Naive thymus-derived CD8-positive, alpha-beta T cell (primary cell): ENCODE measurements at regions not wholly inside any gene's neighbourhood (a gene's known extent, or its start where the extent isn't known, plus 50 kb on each side); places are given as distances from the start of the nearest gene placed in this dataset.

Source experiments
- ATAC-seq, 2 donors: fragments of 150-1000 bp; cut with Tn5 transposase in 1 of 2; sonication (Bioruptor Pico), chemical (Tn5 transposase) in 1 of 2; 1 replicate in 1 of 2; 2 replicates in 1 of 2; pipeline ENCODE4 v1.10.0; 2021; ENCODE audit warnings: mild to moderate bottlenecking in 2 of 2, moderate library complexity in 2 of 2
- POLR2A ChIA-PET: fragments of 350-600 bp; sonication (Branson Sonifier 250); formaldehyde crosslinking; loops from one replicate; lab custom pipeline; 2021; ENCODE audit warnings: antibody characterized with exemption; lab: Charles Lee
- DNase-seq, 10 donors: peaks; one replicate each; pipeline versions ENCODE4 v3.0.0 to v3.0.0-alpha.2; 2020 to 2022
- H3K27ac Mint-ChIP-seq, 10 donors: one replicate each; pipeline ENCODE4 v1.8.0; 2020 to 2022; ENCODE audit warnings: mild to moderate bottlenecking in 10 of 10, mixed read lengths in 10 of 10, moderate library complexity in 4 of 10, inconsistent platforms in 1 of 10
- H3K27me3 Mint-ChIP-seq, 5 donors: one replicate each; pipeline ENCODE4 v1.8.0; 2021 to 2022; ENCODE audit warnings: mixed read lengths in 5 of 5
- H3K36me3 Mint-ChIP-seq, 3 donors: one replicate each; pipeline ENCODE4 v1.8.0; 2020 to 2022; ENCODE audit warnings: mixed read lengths in 3 of 3, mild to moderate bottlenecking in 2 of 3, inconsistent platforms in 1 of 3
- H3K4me1 Mint-ChIP-seq, 4 donors: one replicate each; pipeline ENCODE4 v1.8.0; 2021 to 2022; ENCODE audit warnings: mixed read lengths in 4 of 4
- H3K4me3 Mint-ChIP-seq, 10 donors: one replicate each; pipeline ENCODE4 v1.8.0; 2020 to 2022; ENCODE audit warnings: mild to moderate bottlenecking in 10 of 10, mixed read lengths in 10 of 10, moderate library complexity in 6 of 10, inconsistent platforms in 1 of 10
- H3K9me3 Mint-ChIP-seq, 9 donors: one replicate each; pipeline ENCODE4 v1.8.0; 2020 to 2022; ENCODE audit warnings: mixed read lengths in 9 of 9, mild to moderate bottlenecking in 3 of 9, inconsistent platforms in 1 of 9, moderate library complexity in 1 of 9

GRCh38 chr13:39864221-39864620, 208.8 kb downstream of the COG6 start:
- H3K27me3 Mint-ChIP-seq: peaks cover 0 to 22% (median 4%) of the 10 kb centered on the region in 5 donors
- no peaks in the 10 kb centered on the region for H3K36me3 Mint-ChIP-seq
- H3K4me1 Mint-ChIP-seq: peaks cover 0 to 2% (median 0%) of the 10 kb centered on the region in 4 donors
- H3K27ac Mint-ChIP-seq: no peak overlapping the region
- POLR2A ChIA-PET: no interaction called here
- H3K4me3 Mint-ChIP-seq: no peak overlapping the region
- DNase-seq (no peak), ATAC-seq (no peak)
- peaks cover 0 to 6% (median 1%) of the 10 kb centered on the region in 9 donors for H3K9me3 Mint-ChIP-seq

- H3K36me3 Mint-ChIP-seq: no peaks in the 10 kb centered on the region
- no peak overlapping the region for H3K27ac Mint-ChIP-seq
- peaks cover 0 to 3% (median 0%) of the 10 kb centered on the region in 9 donors for H3K9me3 Mint-ChIP-seq
- DNase-seq (no peak), ATAC-seq (no peak)
- peaks cover 0 to 25% (median 2%) of the 10 kb centered on the region in 5 donors for H3K27me3 Mint-ChIP-seq
- peaks cover 0 to 2% (median 0%) of the 10 kb centered on the region in 4 donors for H3K4me1 Mint-ChIP-seq
- no peak overlapping the region for H3K4me3 Mint-ChIP-seq
- POLR2A ChIA-PET: no interaction called here
Measured at GRCh38 chr13:39866722-39867121, 211.3 kb downstream of the COG6 start.

- no peak for ATAC-seq
- Mint-ChIP-seq H3K4me1 (peaks cover 0 to 2% (median 0%) of the 10 kb centered on the region in 4 donors), H3K36me3 (no peaks in the 10 kb centered on the region), H3K9me3 (peaks cover 0 to 3% (median 0%) of the 10 kb centered on the region in 9 donors), H3K27ac (no peak overlapping the region), H3K27me3 (peaks cover 0 to 25% (median 2%) of the 10 kb centered on the region in 5 donors), H3K4me3 (no peak overlapping the region)
- POLR2A ChIA-PET: interaction anchor here (0.5 kb wide), 1 partner anchor 830 kb away, joined by 4 read pairs; no protein-coding TSS in a partner anchor
- DNase-seq: no peak
Measured at GRCh38 chr13:39867807-39868206, 212.3 kb downstream of the COG6 start.

GRCh38 chr13:39870197-39870747, 214.8 kb downstream of the COG6 start:
- DNase-seq (no peak), ATAC-seq (no peak)
- H3K9me3 Mint-ChIP-seq: peaks cover 0 to 3% (median 0%) of the 10 kb centered on the region in 9 donors
- no peak overlapping the region for H3K4me3 Mint-ChIP-seq
- H3K27me3 Mint-ChIP-seq: peaks cover 0 to 25% (median 2%) of the 10 kb centered on the region in 5 donors
- no peak overlapping the region for H3K27ac Mint-ChIP-seq
- H3K36me3 Mint-ChIP-seq: no peaks in the 10 kb centered on the region
- POLR2A ChIA-PET: no interaction called here
- H3K4me1 Mint-ChIP-seq: peaks cover 0 to 2% (median 0%) of the 10 kb centered on the region in 4 donors

- POLR2A ChIA-PET: no interaction called here
- Mint-ChIP-seq H3K27me3 (peaks cover 0 to 4% (median 0%) of the 10 kb centered on the region in 5 donors), H3K27ac (peak overlapping the region in 1 of 10 donors; percentile 2), H3K36me3 (no peaks in the 10 kb centered on the region), H3K9me3 (no peaks in the 10 kb centered on the region), H3K4me1 (peaks cover 0 to 3% (median 0%) of the 10 kb centered on the region in 4 donors), H3K4me3 (no peak overlapping the region)
- ATAC-seq: no peak
- DNase-seq: no peak
Measured at GRCh38 chr13:39874331-39875053, 219.0 kb downstream of the COG6 start.

GRCh38 chr13:39875111-39875987, 219.9 kb downstream of the COG6 start:
- Mint-ChIP-seq H3K9me3 (no peaks in the 10 kb centered on the region), H3K4me3 (no peak overlapping the region), H3K27ac (peak overlapping the region in 2 of 10 donors; percentile 5 to 20), H3K27me3 (peaks cover 0 to 3% (median 1%) of the 10 kb centered on the region in 5 donors), H3K36me3 (no peaks in the 10 kb centered on the region), H3K4me1 (peaks cover 0 to 3% (median 0%) of the 10 kb centered on the region in 4 donors)
- POLR2A ChIA-PET: no interaction called here
- ATAC-seq (no peak), DNase-seq (no peak)

GRCh38 chr13:39876258-39876657, 220.8 kb downstream of the COG6 start:
- Mint-ChIP-seq H3K27me3 (peaks cover 0 to 3% (median 1%) of the 10 kb centered on the region in 5 donors), H3K36me3 (peaks cover 0 to 4% (median 0%) of the 10 kb centered on the region in 3 donors), H3K27ac (no peak overlapping the region), H3K4me3 (no peak overlapping the region), H3K4me1 (peaks cover 0 to 3% (median 0%) of the 10 kb centered on the region in 4 donors), H3K9me3 (peaks cover 0 to 4% (median 2%) of the 10 kb centered on the region in 9 donors)
- no peak for DNase-seq
- POLR2A ChIA-PET: no interaction called here
- no peak for ATAC-seq

GRCh38 chr13:39877134-39877533, 221.7 kb downstream of the COG6 start:
- POLR2A ChIA-PET: no interaction called here
- H3K27ac Mint-ChIP-seq: peak overlapping the region in 1 of 10 donors; percentile 55
- DNase-seq (no peak), ATAC-seq (no peak)
- peaks cover 0 to 3% (median 0%) of the 10 kb centered on the region in 4 donors for H3K4me1 Mint-ChIP-seq
- H3K27me3 Mint-ChIP-seq: peaks cover 0 to 6% (median 1%) of the 10 kb centered on the region in 5 donors
- peaks cover 0 to 10% (median under 1%) of the 10 kb centered on the region in 3 donors for H3K36me3 Mint-ChIP-seq
- H3K9me3 Mint-ChIP-seq: peaks cover 0 to 13% (median 8%) of the 10 kb centered on the region in 9 donors
- H3K4me3 Mint-ChIP-seq: no peak overlapping the region

GRCh38 chr13:39879286-39880035, 224.0 kb downstream of the COG6 start:
- Mint-ChIP-seq H3K36me3 (peaks cover 0 to 29% (median 13%) of the 10 kb centered on the region in 3 donors), H3K4me1 (peaks cover 0 to 3% (median 0%) of the 10 kb centered on the region in 4 donors), H3K4me3 (no peak overlapping the region), H3K27me3 (peaks cover 0 to 6% (median 1%) of the 10 kb centered on the region in 5 donors), H3K27ac (no peak overlapping the region), H3K9me3 (peaks cover 2 to 34% (median 26%) of the 10 kb centered on the region in 9 donors)
- ATAC-seq (no peak), DNase-seq (no peak)
- POLR2A ChIA-PET: no interaction called here

GRCh38 chr13:39881383-39881782, 225.9 kb downstream of the COG6 start:
- Mint-ChIP-seq H3K27me3 (peaks cover 0 to 6% (median 1%) of the 10 kb centered on the region in 5 donors), H3K9me3 (peaks cover 8 to 48% (median 36%) of the 10 kb centered on the region in 9 donors), H3K36me3 (peaks cover 0 to 38% (median 19%) of the 10 kb centered on the region in 3 donors), H3K4me1 (peaks cover 0 to 3% (median 0%) of the 10 kb centered on the region in 4 donors), H3K4me3 (no peak overlapping the region), H3K27ac (no peak overlapping the region)
- ATAC-seq (no peak), DNase-seq (no peak)
- POLR2A ChIA-PET: no interaction called here

- POLR2A ChIA-PET: no interaction called here
Measured at GRCh38 chr13:39881887-39882286, 226.4 kb downstream of the COG6 start.

GRCh38 chr13:39884166-39884565, 228.7 kb downstream of the COG6 start:
- ATAC-seq: no peak
- Mint-ChIP-seq H3K27ac (no peak overlapping the region), H3K36me3 (peaks cover 0 to 38% (median 20%) of the 10 kb centered on the region in 3 donors), H3K9me3 (peaks cover 8 to 48% (median 36%) of the 10 kb centered on the region in 9 donors), H3K4me3 (no peak overlapping the region), H3K4me1 (peaks cover 0 to 2% (median 0%) of the 10 kb centered on the region in 4 donors), H3K27me3 (peaks cover 0 to 6% (median 0%) of the 10 kb centered on the region in 5 donors)
- no peak for DNase-seq
- POLR2A ChIA-PET: no interaction called here

More at GRCh38 chr13:39881887-39882286, 226.4 kb downstream of the COG6 start:
- ATAC-seq: no peak
- Mint-ChIP-seq H3K36me3 (peaks cover 0 to 38% (median 19%) of the 10 kb centered on the region in 3 donors), H3K4me1 (peaks cover 0 to 3% (median 0%) of the 10 kb centered on the region in 4 donors), H3K27me3 (peaks cover 0 to 6% (median 1%) of the 10 kb centered on the region in 5 donors), H3K9me3 (peaks cover 8 to 48% (median 36%) of the 10 kb centered on the region in 9 donors), H3K4me3 (no peak overlapping the region), H3K27ac (no peak overlapping the region)
- no peak for DNase-seq
